GM21723 (cell line): ENCODE measurements at regions not wholly inside any gene's neighbourhood (a gene's known extent, or its start where the extent isn't known, plus 50 kb on each side); places are given as distances from the start of the nearest gene placed in this dataset.

Source experiments
- ATAC-seq: cut with Tn5 transposase; IDR thresholded peaks from one replicate; pipeline ENCODE4 v1.9.1; 2021; ENCODE audit warnings: mild to moderate bottlenecking, moderate library complexity; ENCODE audit not compliant: unreplicated experiment

- ATAC-seq, result no peak
Measured at GRCh38 chr3:168341192-168341815, 245.6 kb upstream of the GOLIM4 start.

GRCh38 chr3:168338161-168338560 lies 242.4 kb upstream of the GOLIM4 start:
- ATAC-seq, result no peak

- no peak for ATAC-seq
Measured at GRCh38 chr3:168336276-168336675, 240.6 kb upstream of the GOLIM4 start.

- ATAC-seq, result no peak
Measured at GRCh38 chr3:168333410-168333935, 237.7 kb upstream of the GOLIM4 start.

- ATAC-seq, result no peak
Measured at GRCh38 chr3:168331756-168332155, 236.0 kb upstream of the GOLIM4 start.

- no peak for ATAC-seq
Measured at GRCh38 chr3:168330983-168331382, 235.3 kb upstream of the GOLIM4 start.

- no peak for ATAC-seq
Measured at GRCh38 chr3:168327856-168328255, 232.1 kb upstream of the GOLIM4 start.

GRCh38 chr3:168325684-168326083 lies 230.0 kb upstream of the GOLIM4 start:
- ATAC-seq, result no peak

- no peak for ATAC-seq
Measured at GRCh38 chr3:168322941-168323340, 227.2 kb upstream of the GOLIM4 start.

- no peak for ATAC-seq
Measured at GRCh38 chr3:168314166-168314565, 218.4 kb upstream of the GOLIM4 start.

GRCh38 chr3:168312984-168313383 lies 217.3 kb upstream of the GOLIM4 start:
- no peak for ATAC-seq

GRCh38 chr3:168307893-168308292 lies 212.2 kb upstream of the GOLIM4 start:
- no peak for ATAC-seq

GRCh38 chr3:168295027-168295426 lies 199.3 kb upstream of the GOLIM4 start:
- ATAC-seq, result no peak

- no peak for ATAC-seq
Measured at GRCh38 chr3:168292296-168292695, 196.6 kb upstream of the GOLIM4 start.

- ATAC-seq, result no peak
Measured at GRCh38 chr3:168289471-168290008, 193.8 kb upstream of the GOLIM4 start.

- ATAC-seq, result no peak
Measured at GRCh38 chr3:168288511-168289401, 193.0 kb upstream of the GOLIM4 start.

GRCh38 chr3:168285506-168285905 lies 189.8 kb upstream of the GOLIM4 start:
- no peak for ATAC-seq

GRCh38 chr3:168284728-168285127 lies 189.0 kb upstream of the GOLIM4 start:
- ATAC-seq, result no peak

GRCh38 chr3:168275662-168276061 lies 179.9 kb upstream of the GOLIM4 start:
- no peak for ATAC-seq

- peak; percentile 89 for ATAC-seq
Measured at GRCh38 chr3:168273917-168274316, 178.2 kb upstream of the GOLIM4 start.

GRCh38 chr3:168273036-168273435 lies 177.3 kb upstream of the GOLIM4 start:
- no peak for ATAC-seq
